ENCODE measurements at regions not wholly inside any gene's neighbourhood (a gene's known extent, or its start where the extent isn't known, plus 50 kb on each side); places are given as distances from the start of the nearest gene placed in this dataset.

GRCh38 chr5:86124333-86124732 is 493.4 kb upstream of the COX7C start:
- no peak for ATAC-seq
- Histone ChIP-seq H3K27me3 (ENCODE audit: control insufficient read depth, insufficient read depth) (no peaks in the 10 kb centered on the region), H3K9me3 (ENCODE audit: control insufficient read depth, low read length) (no peaks in the 10 kb centered on the region), H3K27ac (ENCODE audit: low read length) (no peak overlapping the region), H3K4me3 (ENCODE audit: low read length) (no peak overlapping the region), H3K4me1 (ENCODE audit: control insufficient read depth, insufficient read depth, low read length) (no peaks in the 10 kb centered on the region)
- DNase-seq, result no peak
- 86% methylated on average over 3 of the region's 3 CpGs for WGBS
- intact Hi-C loops (cut with DNase I), result no loop called here

- DNase-seq, result no peak
- Histone ChIP-seq H3K27ac (ENCODE audit: low read length) (no peak overlapping the region), H3K27me3 (ENCODE audit: control insufficient read depth, insufficient read depth) (no peaks in the 10 kb centered on the region), H3K4me3 (ENCODE audit: low read length) (no peak overlapping the region), H3K4me1 (ENCODE audit: control insufficient read depth, insufficient read depth, low read length) (no peaks in the 10 kb centered on the region), H3K9me3 (ENCODE audit: control insufficient read depth, low read length) (no peaks in the 10 kb centered on the region)
- 51% methylated on average over 2 of the region's 2 CpGs for WGBS
- no peak for ATAC-seq
- intact Hi-C loops (cut with DNase I), result no loop called here
Measured at GRCh38 chr5:86125731-86126601, 491.8 kb upstream of the COX7C start.

GRCh38 chr5:86127696-86128095 is 490.0 kb upstream of the COX7C start:
- H3K4me1 ChIP-seq (ENCODE audit: control insufficient read depth, insufficient read depth, low read length), result no peaks in the 10 kb centered on the region
- DNase-seq (no peak), ATAC-seq (no peak)
- WGBS, result 90% methylated on average over 1 of the region's 1 CpG
- no peaks in the 10 kb centered on the region for H3K27me3 ChIP-seq (ENCODE audit: control insufficient read depth, insufficient read depth)
- H3K4me3 ChIP-seq (ENCODE audit: low read length), result no peak overlapping the region
- H3K27ac ChIP-seq (ENCODE audit: low read length), result no peak overlapping the region
- no peaks in the 10 kb centered on the region for H3K9me3 ChIP-seq (ENCODE audit: control insufficient read depth, low read length)
- intact Hi-C loops (cut with DNase I), result no loop called here

GRCh38 chr5:86129009-86129408 is 488.7 kb upstream of the COX7C start:
- ATAC-seq, result no peak
- no peaks in the 10 kb centered on the region for H3K9me3 ChIP-seq (ENCODE audit: control insufficient read depth, low read length)

GRCh38 chr5:86137297-86137696 is 480.4 kb upstream of the COX7C start:
- Histone ChIP-seq H3K27ac (ENCODE audit: low read length) (no peak overlapping the region), H3K9me3 (ENCODE audit: control insufficient read depth, low read length) (no peaks in the 10 kb centered on the region), H3K27me3 (ENCODE audit: control insufficient read depth, insufficient read depth) (no peaks in the 10 kb centered on the region), H3K4me1 (ENCODE audit: control insufficient read depth, insufficient read depth, low read length) (no peaks in the 10 kb centered on the region), H3K4me3 (ENCODE audit: low read length) (no peak overlapping the region)
- 82% methylated on average over 2 of the region's 2 CpGs for WGBS
- no peak for ATAC-seq
- intact Hi-C loops (cut with DNase I), result no loop called here
- DNase-seq, result no peak

More at GRCh38 chr5:86129009-86129408, 488.7 kb upstream of the COX7C start:
- Histone ChIP-seq H3K27ac (ENCODE audit: low read length) (no peak overlapping the region), H3K4me3 (ENCODE audit: low read length) (no peak overlapping the region), H3K4me1 (ENCODE audit: control insufficient read depth, insufficient read depth, low read length) (no peaks in the 10 kb centered on the region), H3K27me3 (ENCODE audit: control insufficient read depth, insufficient read depth) (no peaks in the 10 kb centered on the region)
- no peak for DNase-seq
- intact Hi-C loops (cut with DNase I), result no loop called here

GRCh38 chr5:86143837-86144236 is 473.9 kb upstream of the COX7C start:
- Histone ChIP-seq H3K27ac (ENCODE audit: low read length) (no peak overlapping the region), H3K27me3 (ENCODE audit: control insufficient read depth, insufficient read depth) (no peaks in the 10 kb centered on the region), H3K4me3 (ENCODE audit: low read length) (no peak overlapping the region), H3K9me3 (ENCODE audit: control insufficient read depth, low read length) (no peaks in the 10 kb centered on the region), H3K4me1 (ENCODE audit: control insufficient read depth, insufficient read depth, low read length) (no peaks in the 10 kb centered on the region)
- WGBS, result 41% methylated on average over 3 of the region's 3 CpGs
- intact Hi-C loops (cut with DNase I), result no loop called here
- ATAC-seq (peak; percentile 78 to 94), DNase-seq (peak; percentile 41 to 73 (median 70))

GRCh38 chr5:86152988-86153560 is 464.7 kb upstream of the COX7C start:
- WGBS, result 51% methylated on average over 3 of the region's 3 CpGs
- H3K4me3 ChIP-seq (ENCODE audit: low read length), result no peak overlapping the region
- no peaks in the 10 kb centered on the region for H3K4me1 ChIP-seq (ENCODE audit: control insufficient read depth, insufficient read depth, low read length)
- no peaks in the 10 kb centered on the region for H3K9me3 ChIP-seq (ENCODE audit: control insufficient read depth, low read length)
- no peak overlapping the region for H3K27ac ChIP-seq (ENCODE audit: low read length)
- H3K27me3 ChIP-seq (ENCODE audit: control insufficient read depth, insufficient read depth), result no peaks in the 10 kb centered on the region
- intact Hi-C loops (cut with DNase I), result no loop called here
- DNase-seq, result no peak
- ATAC-seq, result no peak

GRCh38 chr5:86155796-86156195 is 461.9 kb upstream of the COX7C start:
- Histone ChIP-seq H3K27ac (ENCODE audit: low read length) (no peak overlapping the region), H3K9me3 (ENCODE audit: control insufficient read depth, low read length) (no peaks in the 10 kb centered on the region), H3K4me1 (ENCODE audit: control insufficient read depth, insufficient read depth, low read length) (no peaks in the 10 kb centered on the region), H3K27me3 (ENCODE audit: control insufficient read depth, insufficient read depth) (no peaks in the 10 kb centered on the region), H3K4me3 (ENCODE audit: low read length) (no peak overlapping the region)
- DNase-seq (no peak), ATAC-seq (peak in 1 of 2 donors; percentile 75)
- 26% methylated on average over 3 of the region's 3 CpGs for WGBS
- intact Hi-C loops (cut with DNase I), result no loop called here

GRCh38 chr5:86170194-86170593 is 447.5 kb upstream of the COX7C start:
- H3K4me1 ChIP-seq (ENCODE audit: control insufficient read depth, insufficient read depth, low read length), result no peaks in the 10 kb centered on the region
- ATAC-seq, result no peak
- no peaks in the 10 kb centered on the region for H3K9me3 ChIP-seq (ENCODE audit: control insufficient read depth, low read length)
- no peak overlapping the region for H3K4me3 ChIP-seq (ENCODE audit: low read length)
- no peak overlapping the region for H3K27ac ChIP-seq (ENCODE audit: low read length)
- no peak for DNase-seq
- H3K27me3 ChIP-seq (ENCODE audit: control insufficient read depth, insufficient read depth), result no peaks in the 10 kb centered on the region
- WGBS, result 80% methylated on average over 1 of the region's 1 CpG
- intact Hi-C loops (cut with DNase I), result no loop called here

- H3K9me3 ChIP-seq (ENCODE audit: control insufficient read depth, low read length), result no peaks in the 10 kb centered on the region
- H3K27ac ChIP-seq (ENCODE audit: low read length), result no peak overlapping the region
- WGBS, result 28% methylated on average over 1 of the region's 1 CpG
- no peak for DNase-seq
- H3K27me3 ChIP-seq (ENCODE audit: control insufficient read depth, insufficient read depth), result no peaks in the 10 kb centered on the region
- no peaks in the 10 kb centered on the region for H3K4me1 ChIP-seq (ENCODE audit: control insufficient read depth, insufficient read depth, low read length)
- H3K4me3 ChIP-seq (ENCODE audit: low read length), result no peak overlapping the region
- ATAC-seq, result no peak
- intact Hi-C loops (cut with DNase I), result no loop called here
Measured at GRCh38 chr5:86175224-86175623, 442.5 kb upstream of the COX7C start.

GRCh38 chr5:86199287-86199686 is 418.5 kb upstream of the COX7C start:
- H3K4me3 ChIP-seq (ENCODE audit: low read length), result no peak overlapping the region
- intact Hi-C loops (cut with DNase I), result no loop called here
- no peak overlapping the region for H3K27ac ChIP-seq (ENCODE audit: low read length)

More at GRCh38 chr5:86199287-86199686, 418.5 kb upstream of the COX7C start:
- H3K9me3 ChIP-seq (ENCODE audit: control insufficient read depth, low read length), result no peaks in the 10 kb centered on the region
- DNase-seq (no peak), ATAC-seq (no peak)
- no peaks in the 10 kb centered on the region for H3K4me1 ChIP-seq (ENCODE audit: control insufficient read depth, insufficient read depth, low read length)
- no peaks in the 10 kb centered on the region for H3K27me3 ChIP-seq (ENCODE audit: control insufficient read depth, insufficient read depth)
